ENCODE measurements at regions not wholly inside any gene's neighbourhood (a gene's known extent, or its start where the extent isn't known, plus 50 kb on each side); places are given as distances from the start of the nearest gene placed in this dataset.
"Not testable (repeated sequence)": the region's sequence is repeated elsewhere in the genome, so short reads cannot be mapped to it uniquely, and the experiment has no call there.

DNA sequence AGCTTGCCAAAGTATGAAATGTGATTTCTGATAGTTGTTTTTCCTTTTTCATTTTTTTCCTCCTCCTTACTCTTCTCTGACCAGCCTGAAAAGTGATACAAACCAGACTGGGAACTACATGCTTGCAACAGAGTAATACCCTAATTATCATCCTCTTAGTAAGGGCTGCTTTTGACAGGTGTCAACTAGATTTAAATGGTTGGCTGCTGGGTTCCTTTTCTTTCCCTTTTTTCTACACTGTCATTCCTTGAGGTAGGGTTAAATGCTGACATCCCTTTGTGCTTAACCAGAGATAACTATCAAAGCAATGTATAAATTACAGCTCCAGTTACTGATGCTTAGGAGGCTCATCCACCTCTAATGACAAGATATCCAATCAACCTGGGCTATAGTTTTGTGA, 598.8 kb downstream of the TTLL7 start:
- TF ChIP-seq, protein P1, sequence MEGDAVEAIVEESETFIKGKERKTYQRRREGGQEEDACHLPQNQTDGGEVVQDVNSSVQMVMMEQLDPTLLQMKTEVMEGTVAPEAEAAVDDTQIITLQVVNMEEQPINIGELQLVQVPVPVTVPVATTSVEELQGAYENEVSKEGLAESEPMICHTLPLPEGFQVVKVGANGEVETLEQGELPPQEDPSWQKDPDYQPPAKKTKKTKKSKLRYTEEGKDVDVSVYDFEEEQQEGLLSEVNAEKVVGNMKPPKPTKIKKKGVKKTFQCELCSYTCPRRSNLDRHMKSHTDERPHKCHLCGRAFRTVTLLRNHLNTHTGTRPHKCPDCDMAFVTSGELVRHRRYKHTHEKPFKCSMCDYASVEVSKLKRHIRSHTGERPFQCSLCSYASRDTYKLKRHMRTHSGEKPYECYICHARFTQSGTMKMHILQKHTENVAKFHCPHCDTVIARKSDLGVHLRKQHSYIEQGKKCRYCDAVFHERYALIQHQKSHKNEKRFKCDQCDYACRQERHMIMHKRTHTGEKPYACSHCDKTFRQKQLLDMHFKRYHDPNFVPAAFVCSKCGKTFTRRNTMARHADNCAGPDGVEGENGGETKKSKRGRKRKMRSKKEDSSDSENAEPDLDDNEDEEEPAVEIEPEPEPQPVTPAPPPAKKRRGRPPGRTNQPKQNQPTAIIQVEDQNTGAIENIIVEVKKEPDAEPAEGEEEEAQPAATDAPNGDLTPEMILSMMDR (IDR thresholded peaks at IDR 0.05; ENCODE audit: low read depth, low read length) = not testable (repeated sequence)
- not testable (repeated sequence) for TF ChIP-seq POLR2A (IDR thresholded peaks at IDR 0.05; ENCODE audit: extremely low read depth, insufficient read length)
- TF ChIP-seq, protein P2, sequence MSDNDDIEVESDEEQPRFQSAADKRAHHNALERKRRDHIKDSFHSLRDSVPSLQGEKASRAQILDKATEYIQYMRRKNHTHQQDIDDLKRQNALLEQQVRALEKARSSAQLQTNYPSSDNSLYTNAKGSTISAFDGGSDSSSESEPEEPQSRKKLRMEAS (IDR thresholded peaks at IDR 0.05; ENCODE audit: low read depth, low read length) = not testable (repeated sequence)

Data from NB4 (cell line).